Activated T-helper 2 cell treated with anti-CD3 and anti-CD28 coated beads, Interferon-gamma antibody, Interleukin-2, Interleukin-4, amounts not matched to agents 10 μg/mL and 5 μg/mL and 100 μg/mL, durations not matched to agents 14 hours and 24 hours and 36 hours (primary cell): ENCODE measurements at regions not wholly inside any gene's neighbourhood (a gene's known extent, or its start where the extent isn't known, plus 50 kb on each side); places are given as distances from the start of the nearest gene placed in this dataset.

Experiments used
- DNase-seq: peaks from one replicate; pipeline ENCODE4 v3.0.0; 2021; ENCODE audit warnings: low spot score
- H3K27ac Mint-ChIP-seq: one replicate; pipeline ENCODE4 v1.8.0; 2021; ENCODE audit warnings: mixed read lengths
- H3K27me3 Mint-ChIP-seq: one replicate; pipeline ENCODE4 v1.8.0; 2021; ENCODE audit warnings: low read depth, mixed read lengths
- H3K36me3 Mint-ChIP-seq: one replicate; pipeline ENCODE4 v1.8.0; 2021; ENCODE audit warnings: low read depth, mixed read lengths
- H3K4me1 Mint-ChIP-seq: one replicate; pipeline ENCODE4 v1.8.0; 2021; ENCODE audit warnings: low read depth, mixed read lengths
- H3K4me3 Mint-ChIP-seq: one replicate; pipeline ENCODE4 v1.8.0; 2021; ENCODE audit warnings: low read depth, mild to moderate bottlenecking, moderate library complexity, mixed read lengths
- H3K9me3 Mint-ChIP-seq: one replicate; pipeline ENCODE4 v1.8.0; 2021; ENCODE audit warnings: mixed read lengths
- intact Hi-C: fragments of 100-400 bp; cut with micrococcal nuclease; formaldehyde crosslinking; loops from one replicate; pipeline ENCODE4 v1.15.1; 2023

DNA sequence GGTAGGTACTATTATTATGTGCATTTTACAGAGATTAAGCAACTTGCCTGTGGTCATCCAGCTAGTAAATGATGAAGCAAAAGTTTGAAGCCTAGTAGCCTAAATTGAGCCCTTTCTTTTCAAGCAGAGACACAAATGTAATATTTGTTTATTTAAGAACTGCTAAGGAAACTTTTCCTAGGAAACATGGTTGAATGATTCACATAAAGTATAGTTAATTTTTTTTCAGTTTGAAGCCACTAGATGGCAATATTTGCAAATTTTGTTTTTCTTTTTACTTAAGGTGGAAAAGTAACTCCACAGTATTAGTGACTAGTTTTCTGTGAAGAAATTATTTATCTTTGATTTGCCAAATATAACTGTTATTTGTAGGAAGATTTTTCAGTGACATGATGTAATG, 52.8 kb upstream of the ANKRD17 start:
- Mint-ChIP-seq H3K9me3 (no peaks in the 10 kb centered on the region), H3K36me3 (no peaks in the 10 kb centered on the region), H3K4me3 (no peak overlapping the region), H3K27ac (no peak overlapping the region), H3K27me3 (no peaks in the 10 kb centered on the region), H3K4me1 (no peaks in the 10 kb centered on the region)
- no peak for DNase-seq
- intact Hi-C loops = loop anchor here (2.0 kb wide), 1 partner anchor 341 kb away; no protein-coding TSS in a partner anchor

DNA sequence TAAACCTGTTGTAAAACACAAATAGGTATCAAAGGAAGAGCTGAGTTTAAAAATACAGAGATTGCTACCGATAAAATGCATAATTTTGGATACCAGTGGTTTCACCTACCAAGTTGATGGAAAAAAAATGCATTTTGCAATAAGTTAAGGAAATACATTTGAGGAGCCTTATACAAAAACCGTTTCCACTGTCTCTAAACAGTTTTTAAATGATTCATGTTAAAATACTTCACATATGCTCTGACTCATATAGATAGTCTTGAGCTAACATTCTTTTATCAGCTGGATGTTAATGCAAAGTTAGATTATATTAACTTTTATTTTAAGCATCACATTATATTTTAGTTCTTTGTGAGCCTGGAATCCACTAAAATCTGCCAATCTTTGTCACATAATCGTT, 50.6 kb upstream of the ANKRD17 start:
- no peak overlapping the region for H3K4me3 Mint-ChIP-seq
- no peaks in the 10 kb centered on the region for H3K4me1 Mint-ChIP-seq
- H3K9me3 Mint-ChIP-seq = no peaks in the 10 kb centered on the region
- no peak overlapping the region for H3K27ac Mint-ChIP-seq
- H3K27me3 Mint-ChIP-seq = no peaks in the 10 kb centered on the region
- intact Hi-C loops = no loop called here
- H3K36me3 Mint-ChIP-seq = no peaks in the 10 kb centered on the region
- no peak for DNase-seq
